Chondrocyte (in vitro differentiated cells): ENCODE measurements at regions not wholly inside any gene's neighbourhood (a gene's known extent, or its start where the extent isn't known, plus 50 kb on each side); places are given as distances from the start of the nearest gene placed in this dataset.

ENCODE experiments used
- DNase-seq: peaks from one replicate; pipeline ENCODE4 v3.0.0; 2021; ENCODE audit warnings: mixed read lengths, low spot score
- H3K27ac Mint-ChIP-seq: one replicate; pipeline ENCODE4 v1.8.0; 2021; ENCODE audit warnings: mild to moderate bottlenecking, moderate library complexity, mixed read lengths; ENCODE audit not compliant: unreplicated experiment
- H3K27me3 Mint-ChIP-seq: 2 replicates; pipeline ENCODE4 v1.8.0; 2021; ENCODE audit warnings: low read depth, mixed read lengths
- H3K36me3 Mint-ChIP-seq: 2 replicates; pipeline ENCODE4 v1.8.0; 2021; ENCODE audit warnings: low read depth, mixed read lengths
- H3K4me1 Mint-ChIP-seq: 2 replicates; pipeline ENCODE4 v1.8.0; 2021; ENCODE audit warnings: low read depth, mild to moderate bottlenecking, mixed read lengths
- H3K4me3 Mint-ChIP-seq: one replicate; pipeline ENCODE4 v1.8.0; 2021; ENCODE audit warnings: mild to moderate bottlenecking, moderate library complexity, mixed read lengths; ENCODE audit not compliant: unreplicated experiment
- H3K9me3 Mint-ChIP-seq: 2 replicates; pipeline ENCODE4 v1.8.0; 2021; ENCODE audit warnings: low read depth, mixed read lengths
- CTCF ChIP-seq: fragments of 200-600 bp; sonication (generic); IDR thresholded peaks from 2 replicates; pipeline ENCODE4 v1.5.0; 2021; ENCODE audit warnings: antibody characterized with exemption, mild to moderate bottlenecking, moderate library complexity

DNA sequence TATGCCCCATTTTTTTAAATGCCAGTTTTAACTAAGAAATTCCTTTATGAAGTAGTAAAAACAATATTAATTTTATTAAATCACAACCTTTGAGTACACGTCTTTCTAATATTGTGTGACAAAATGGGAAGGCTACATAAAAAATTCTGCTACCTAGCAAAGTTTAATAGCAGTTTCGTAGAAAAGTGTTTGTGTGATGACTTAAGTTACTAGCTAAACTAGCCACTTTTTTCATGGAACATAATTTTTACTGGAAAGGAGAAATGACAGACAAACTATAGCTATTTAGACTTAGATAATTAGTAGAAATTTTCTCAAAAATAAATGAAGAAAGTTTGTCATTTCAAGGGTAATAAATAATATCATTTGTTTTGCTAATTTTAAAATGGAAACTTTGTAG lies 153.1 kb downstream of the GPAM start:
- no peak for DNase-seq
- Mint-ChIP-seq H3K4me3 (no peak overlapping the region), H3K36me3 (no peaks in the 10 kb centered on the region), H3K27ac (no peak overlapping the region), H3K9me3 (peaks cover 44% of the 10 kb centered on the region), H3K4me1 (no peaks in the 10 kb centered on the region), H3K27me3 (no peaks in the 10 kb centered on the region)
- no peak for TF ChIP-seq CTCF

GRCh38 chr10:112039823-112040222 lies 143.7 kb downstream of the GPAM start:
- Mint-ChIP-seq H3K36me3 (no peaks in the 10 kb centered on the region), H3K4me1 (no peaks in the 10 kb centered on the region), H3K9me3 (peaks cover 25% of the 10 kb centered on the region), H3K27me3 (no peaks in the 10 kb centered on the region), H3K4me3 (no peak overlapping the region), H3K27ac (no peak overlapping the region)
- no peak for TF ChIP-seq CTCF
- no peak for DNase-seq

GRCh38 chr10:112040696-112041095 lies 142.9 kb downstream of the GPAM start:
- Mint-ChIP-seq H3K4me3 (no peak overlapping the region), H3K27me3 (no peaks in the 10 kb centered on the region), H3K9me3 (peaks cover 19% of the 10 kb centered on the region), H3K36me3 (no peaks in the 10 kb centered on the region), H3K27ac (no peak overlapping the region), H3K4me1 (no peaks in the 10 kb centered on the region)
- TF ChIP-seq CTCF: no peak
- DNase-seq: no peak

- no peak overlapping the region for H3K27ac Mint-ChIP-seq
- peaks cover 3% of the 10 kb centered on the region for H3K36me3 Mint-ChIP-seq
- H3K4me3 Mint-ChIP-seq: no peak overlapping the region
- no peak for TF ChIP-seq CTCF
- peaks cover 9% of the 10 kb centered on the region for H3K9me3 Mint-ChIP-seq
- no peak for DNase-seq
- no peaks in the 10 kb centered on the region for H3K4me1 Mint-ChIP-seq
- H3K27me3 Mint-ChIP-seq: no peaks in the 10 kb centered on the region
Observed at GRCh38 chr10:112045938-112046337, 137.6 kb downstream of the GPAM start.

GRCh38 chr10:112047674-112048073 lies 135.9 kb downstream of the GPAM start:
- no peak overlapping the region for H3K4me3 Mint-ChIP-seq
- peaks cover 2% of the 10 kb centered on the region for H3K27me3 Mint-ChIP-seq
- TF ChIP-seq CTCF: no peak
- DNase-seq: no peak
- peaks cover 4% of the 10 kb centered on the region for H3K9me3 Mint-ChIP-seq
- H3K27ac Mint-ChIP-seq: no peak overlapping the region
- peaks cover 3% of the 10 kb centered on the region for H3K36me3 Mint-ChIP-seq
- H3K4me1 Mint-ChIP-seq: no peaks in the 10 kb centered on the region
